T-helper 1 cell treated with Interleukin-12 subunit alpha and Interleukin-12 subunit beta and Interleukin-4 antibody, amounts not matched to agents 30 μg/mL and 1 μg/mL, for 36 hours (primary cell): ENCODE measurements at regions not wholly inside any gene's neighbourhood (a gene's known extent, or its start where the extent isn't known, plus 50 kb on each side); places are given as distances from the start of the nearest gene placed in this dataset.

ENCODE experiments used
- H3K27ac Mint-ChIP-seq: one replicate; pipeline ENCODE4 v1.8.0; 2021; ENCODE audit warnings: mild to moderate bottlenecking, mixed read lengths
- H3K27me3 Mint-ChIP-seq: one replicate; pipeline ENCODE4 v1.8.0; 2021; ENCODE audit warnings: low read depth, mixed read lengths
- H3K36me3 Mint-ChIP-seq: one replicate; pipeline ENCODE4 v1.8.0; 2021; ENCODE audit warnings: low read depth, mixed read lengths
- H3K4me1 Mint-ChIP-seq: one replicate; pipeline ENCODE4 v1.8.0; 2021; ENCODE audit warnings: low read depth, mixed read lengths
- H3K4me3 Mint-ChIP-seq: one replicate; pipeline ENCODE4 v1.8.0; 2021; ENCODE audit warnings: mild to moderate bottlenecking, moderate library complexity, mixed read lengths
- H3K9me3 Mint-ChIP-seq: one replicate; pipeline ENCODE4 v1.8.0; 2021; ENCODE audit warnings: mixed read lengths

DNA sequence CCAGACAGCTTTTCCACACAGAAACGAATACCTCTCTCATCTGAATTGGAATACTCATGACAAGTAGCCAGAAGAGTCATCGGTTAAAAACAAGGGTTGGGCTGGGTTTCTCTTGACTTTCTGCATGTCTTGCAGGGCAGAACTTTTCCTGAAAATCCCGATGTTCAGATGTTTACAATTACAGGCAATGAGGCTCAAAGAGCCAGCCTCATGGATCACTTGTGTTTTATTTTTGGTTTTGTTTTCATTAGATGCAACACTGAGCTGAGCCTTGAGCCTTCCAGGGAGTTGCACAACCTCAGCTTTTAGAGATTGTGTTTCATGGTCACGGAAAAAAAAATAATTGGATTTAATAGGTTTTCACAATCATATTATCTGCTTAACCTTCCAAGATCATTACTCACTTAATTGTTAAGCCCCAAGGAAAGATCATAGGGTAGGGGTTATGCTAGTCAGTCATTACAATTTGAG is 288.1 kb upstream of the PRDM1 start:
- H3K4me1 Mint-ChIP-seq: peaks cover 73% of the 10 kb centered on the region
- H3K9me3 Mint-ChIP-seq: no peaks in the 10 kb centered on the region
- no peak overlapping the region for H3K4me3 Mint-ChIP-seq
- no peak overlapping the region for H3K27ac Mint-ChIP-seq
- H3K36me3 Mint-ChIP-seq: peaks cover 7% of the 10 kb centered on the region
- H3K27me3 Mint-ChIP-seq: no peaks in the 10 kb centered on the region

DNA sequence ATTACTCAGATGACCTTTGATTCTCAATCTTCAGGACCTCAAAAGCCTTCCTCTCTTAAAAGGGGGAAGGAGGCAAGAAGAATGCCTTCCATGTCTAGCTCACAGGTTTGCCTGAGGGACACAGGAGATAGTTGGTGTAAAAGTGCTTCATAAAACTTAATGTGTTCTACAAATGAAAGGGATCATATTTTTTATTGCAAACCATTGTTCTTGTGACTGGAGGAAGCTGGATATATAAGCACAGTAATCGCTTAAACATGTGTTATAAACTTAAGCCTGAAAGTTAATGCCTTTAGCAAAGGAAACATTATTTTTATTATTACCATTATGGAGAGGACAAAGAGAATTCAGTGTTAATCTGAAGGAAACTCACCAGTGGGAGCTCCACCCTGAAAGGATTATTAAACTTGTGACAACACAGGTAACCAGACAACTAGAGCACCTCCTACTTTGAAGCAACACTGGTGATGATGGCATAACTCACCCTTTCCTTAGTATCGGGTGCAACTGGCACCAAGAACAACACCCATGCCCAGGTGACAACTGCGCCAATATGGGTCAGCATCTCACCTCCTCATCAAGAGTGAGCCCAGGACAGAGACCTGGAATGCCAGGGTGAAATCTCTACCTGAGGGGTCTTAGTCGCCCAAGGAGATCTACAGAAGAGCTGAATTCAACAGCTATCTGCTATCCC is 288.7 kb upstream of the PRDM1 start:
- Mint-ChIP-seq H3K4me3 (no peak overlapping the region), H3K27me3 (no peaks in the 10 kb centered on the region), H3K36me3 (peaks cover 7% of the 10 kb centered on the region), H3K4me1 (peaks cover 79% of the 10 kb centered on the region), H3K9me3 (no peaks in the 10 kb centered on the region), H3K27ac (peak overlapping the region; percentile 37)

DNA sequence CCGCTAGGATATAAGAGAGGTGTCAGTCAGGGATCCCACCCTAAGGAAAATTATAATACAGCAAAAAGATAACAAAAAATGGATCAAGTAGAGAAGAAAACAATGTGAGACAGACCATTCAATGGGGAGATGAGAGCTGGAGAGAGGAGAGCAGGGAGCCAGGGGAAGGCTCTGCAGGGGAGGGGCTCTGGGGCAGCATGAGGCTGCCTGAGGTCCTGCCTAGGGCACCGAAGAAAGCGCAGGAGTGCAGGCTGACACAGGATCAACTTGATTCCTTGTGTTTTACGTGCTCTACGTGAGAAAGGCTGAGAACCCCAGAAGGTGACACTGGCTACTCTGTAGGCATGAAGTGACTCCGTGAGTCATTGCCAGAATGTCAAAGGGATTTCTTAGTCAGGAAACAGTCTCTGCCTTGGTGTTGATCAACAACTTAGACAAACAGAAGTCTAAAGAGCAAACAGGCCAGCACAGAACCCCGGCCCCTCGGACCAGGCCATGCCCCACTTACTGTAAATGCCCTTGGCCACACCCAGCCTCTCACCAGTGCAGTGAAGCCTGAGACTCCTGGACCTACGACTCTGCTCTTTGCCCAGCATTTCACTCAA is 290.1 kb upstream of the PRDM1 start:
- Mint-ChIP-seq H3K4me3 (no peak overlapping the region), H3K36me3 (peaks cover 4% of the 10 kb centered on the region), H3K27me3 (no peaks in the 10 kb centered on the region), H3K4me1 (peaks cover 86% of the 10 kb centered on the region), H3K9me3 (no peaks in the 10 kb centered on the region), H3K27ac (peak overlapping the region; percentile 57)

DNA sequence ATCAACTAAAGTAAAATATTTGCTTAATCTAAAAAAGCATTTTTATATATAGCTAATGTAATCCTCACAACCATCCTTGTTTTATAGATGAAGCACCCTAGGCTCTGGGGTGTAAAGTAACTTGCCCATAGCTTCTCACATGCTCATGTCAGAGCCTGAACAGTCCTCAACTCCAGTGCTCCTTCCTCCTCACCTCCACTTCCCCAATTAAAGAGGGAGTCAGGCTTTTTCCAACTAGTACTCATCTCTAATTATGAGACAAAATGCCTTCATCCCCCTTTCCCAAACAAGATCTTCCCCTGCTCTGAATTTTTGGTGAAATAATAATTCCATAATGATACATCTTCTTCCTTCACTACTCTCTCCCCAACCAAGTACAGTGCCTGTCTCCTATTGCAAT is 290.8 kb upstream of the PRDM1 start:
- no peaks in the 10 kb centered on the region for H3K27me3 Mint-ChIP-seq
- no peaks in the 10 kb centered on the region for H3K9me3 Mint-ChIP-seq
- H3K4me1 Mint-ChIP-seq: peaks cover 84% of the 10 kb centered on the region
- H3K36me3 Mint-ChIP-seq: peaks cover 3% of the 10 kb centered on the region
- no peak overlapping the region for H3K4me3 Mint-ChIP-seq
- H3K27ac Mint-ChIP-seq: peak overlapping the region; percentile 80

DNA sequence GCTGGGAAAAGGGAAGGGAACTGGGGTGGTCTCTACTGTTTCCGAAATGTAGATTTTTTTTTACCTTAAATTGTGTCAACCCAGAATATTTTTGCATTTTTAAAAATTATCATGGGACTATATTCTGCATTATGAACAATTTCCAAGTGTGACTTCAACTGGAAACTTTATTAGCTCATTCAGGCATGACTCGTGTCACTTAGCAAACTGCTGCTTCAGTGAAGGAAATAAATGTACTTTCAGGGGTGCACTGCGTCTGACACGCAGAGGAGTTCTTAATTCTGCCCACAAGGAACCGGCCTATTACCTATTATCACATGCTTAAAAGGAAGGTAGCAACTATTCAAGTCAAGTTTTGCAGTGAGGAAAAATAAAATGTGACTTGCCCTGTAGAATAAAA is 291.3 kb upstream of the PRDM1 start:
- H3K4me1 Mint-ChIP-seq: peaks cover 82% of the 10 kb centered on the region
- no peaks in the 10 kb centered on the region for H3K27me3 Mint-ChIP-seq
- H3K4me3 Mint-ChIP-seq: peak overlapping the region; percentile 28
- H3K27ac Mint-ChIP-seq: peak overlapping the region; percentile 80
- peaks cover 2% of the 10 kb centered on the region for H3K36me3 Mint-ChIP-seq
- no peaks in the 10 kb centered on the region for H3K9me3 Mint-ChIP-seq

DNA sequence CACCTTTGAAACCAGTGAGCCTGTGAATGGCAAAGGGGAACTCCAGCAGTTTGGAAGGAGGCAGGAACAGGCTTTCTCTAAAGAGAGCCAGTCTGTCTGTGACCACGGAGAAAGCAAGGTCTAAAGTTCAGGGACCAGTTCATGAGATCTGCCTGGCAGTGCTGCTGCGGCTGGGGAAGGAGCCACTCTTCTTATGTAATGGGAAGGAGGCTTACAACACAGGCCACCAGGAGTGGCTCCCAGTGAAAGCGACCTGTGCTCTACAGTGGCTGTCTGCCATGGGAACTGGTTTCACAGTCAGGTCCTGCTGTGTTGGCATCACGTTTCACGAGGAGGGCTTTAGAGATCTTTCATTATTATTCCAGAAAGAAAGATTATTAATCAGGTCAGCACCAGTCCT is 291.9 kb upstream of the PRDM1 start:
- Mint-ChIP-seq H3K4me1 (peaks cover 83% of the 10 kb centered on the region), H3K9me3 (no peaks in the 10 kb centered on the region), H3K36me3 (no peaks in the 10 kb centered on the region), H3K27me3 (no peaks in the 10 kb centered on the region), H3K4me3 (peak overlapping the region; percentile 32), H3K27ac (peak overlapping the region; percentile 80)

DNA sequence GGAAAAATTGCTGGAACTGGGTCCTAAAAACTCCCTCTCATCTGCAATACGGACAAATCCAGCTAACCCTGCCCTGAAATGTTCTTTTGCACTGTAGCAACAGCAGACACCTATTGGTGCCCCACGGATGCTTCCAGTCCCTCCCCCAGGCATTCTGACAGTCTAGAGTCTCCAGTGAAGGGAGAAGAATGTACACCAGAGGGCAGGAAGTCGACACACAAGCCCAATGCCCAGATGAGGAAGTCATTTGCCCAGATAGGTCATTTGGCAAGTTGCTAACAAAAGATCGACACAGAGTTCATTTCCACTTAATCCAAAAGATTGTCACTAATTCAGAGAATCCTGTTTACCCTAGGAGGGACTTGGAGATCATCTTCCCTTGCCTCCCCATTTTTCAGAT is 293.0 kb upstream of the PRDM1 start:
- H3K4me3 Mint-ChIP-seq: peak overlapping the region; percentile 35
- peak overlapping the region; percentile 74 for H3K27ac Mint-ChIP-seq
- peaks cover 1% of the 10 kb centered on the region for H3K36me3 Mint-ChIP-seq
- H3K9me3 Mint-ChIP-seq: no peaks in the 10 kb centered on the region
- H3K27me3 Mint-ChIP-seq: no peaks in the 10 kb centered on the region
- H3K4me1 Mint-ChIP-seq: peaks cover 83% of the 10 kb centered on the region

DNA sequence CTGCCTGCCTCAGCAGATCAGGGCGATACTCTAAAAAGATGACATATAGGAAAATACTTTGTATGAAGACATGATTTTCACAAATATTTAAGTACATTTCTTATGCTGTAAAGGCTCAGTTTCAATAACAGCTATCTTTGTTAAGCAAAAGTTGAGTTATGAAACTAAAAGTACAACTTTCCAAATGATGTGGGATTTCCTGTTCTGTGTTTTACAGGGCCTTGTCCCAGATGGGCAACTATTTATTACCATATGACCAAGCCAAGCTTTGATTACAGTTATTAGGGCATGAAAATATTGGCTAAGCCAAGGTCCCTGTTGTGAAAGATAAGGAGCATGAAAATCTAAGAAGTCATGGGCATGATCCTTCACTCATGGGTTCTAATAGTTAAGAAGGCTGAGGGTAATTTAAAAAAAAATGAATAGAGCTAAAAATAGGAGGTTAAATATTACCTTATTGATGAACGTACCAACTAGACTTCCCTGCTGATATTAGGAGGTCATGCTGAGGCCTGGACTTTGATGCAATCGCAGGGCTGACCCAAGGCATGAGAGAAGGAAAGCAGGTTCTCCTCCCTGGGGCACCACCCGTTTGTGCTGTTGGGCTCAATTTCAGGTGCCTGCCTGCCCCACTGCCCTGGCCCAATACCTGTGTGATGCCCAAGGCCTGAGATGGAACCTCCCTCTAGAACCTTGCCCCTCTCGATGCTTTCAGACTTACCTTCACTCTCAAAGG is 294.4 kb upstream of the PRDM1 start:
- H3K9me3 Mint-ChIP-seq: peaks cover 5% of the 10 kb centered on the region
- H3K36me3 Mint-ChIP-seq: peaks cover 9% of the 10 kb centered on the region
- H3K4me3 Mint-ChIP-seq: peak overlapping the region; percentile 36
- H3K4me1 Mint-ChIP-seq: peaks cover 84% of the 10 kb centered on the region
- H3K27me3 Mint-ChIP-seq: no peaks in the 10 kb centered on the region
- H3K27ac Mint-ChIP-seq: peak overlapping the region; percentile 85

DNA sequence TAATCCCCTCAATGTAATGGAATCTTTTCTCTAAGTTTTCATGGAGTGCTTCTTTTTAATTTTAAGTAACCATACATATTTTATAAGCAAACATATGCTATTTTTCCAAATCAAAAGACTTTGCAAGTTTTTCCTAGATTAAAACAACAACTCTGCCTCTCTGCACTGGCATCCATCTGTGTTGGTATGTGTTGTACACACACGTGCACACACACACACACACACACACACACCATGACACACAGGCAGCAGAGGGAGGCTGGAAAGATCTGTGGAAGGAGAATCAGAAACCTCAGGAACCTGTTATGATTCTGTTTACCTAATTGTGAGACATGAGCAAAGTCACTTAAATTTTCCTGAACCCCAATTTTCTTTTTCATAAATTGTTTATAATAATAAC is 295.0 kb upstream of the PRDM1 start:
- Mint-ChIP-seq H3K27ac (peak overlapping the region; percentile 85), H3K4me3 (peak overlapping the region; percentile 18), H3K9me3 (peaks cover 5% of the 10 kb centered on the region), H3K27me3 (no peaks in the 10 kb centered on the region), H3K36me3 (peaks cover 10% of the 10 kb centered on the region), H3K4me1 (peaks cover 82% of the 10 kb centered on the region)

DNA sequence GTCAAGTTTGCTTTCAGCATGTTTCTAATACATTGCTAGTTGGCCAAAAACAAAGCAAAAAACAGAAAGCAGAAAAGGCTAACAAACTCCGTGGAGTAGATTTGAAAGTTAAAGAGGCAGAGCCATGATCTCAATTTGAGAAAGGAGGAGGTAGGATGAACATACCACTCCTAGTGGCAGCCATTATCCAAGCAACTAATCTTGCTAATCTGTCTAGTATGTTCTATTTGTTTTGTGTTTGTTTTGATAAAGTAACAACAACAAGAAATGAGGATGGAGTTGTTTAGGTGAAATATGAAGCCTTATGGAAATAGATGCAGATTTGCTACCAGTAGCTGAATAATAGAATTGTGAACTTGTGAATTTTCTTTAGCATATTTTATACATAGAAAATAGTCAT is 295.5 kb upstream of the PRDM1 start:
- no peaks in the 10 kb centered on the region for H3K27me3 Mint-ChIP-seq
- H3K4me1 Mint-ChIP-seq: peaks cover 81% of the 10 kb centered on the region
- peaks cover 10% of the 10 kb centered on the region for H3K36me3 Mint-ChIP-seq
- peak overlapping the region; percentile 56 for H3K27ac Mint-ChIP-seq
- H3K4me3 Mint-ChIP-seq: no peak overlapping the region
- peaks cover 5% of the 10 kb centered on the region for H3K9me3 Mint-ChIP-seq

DNA sequence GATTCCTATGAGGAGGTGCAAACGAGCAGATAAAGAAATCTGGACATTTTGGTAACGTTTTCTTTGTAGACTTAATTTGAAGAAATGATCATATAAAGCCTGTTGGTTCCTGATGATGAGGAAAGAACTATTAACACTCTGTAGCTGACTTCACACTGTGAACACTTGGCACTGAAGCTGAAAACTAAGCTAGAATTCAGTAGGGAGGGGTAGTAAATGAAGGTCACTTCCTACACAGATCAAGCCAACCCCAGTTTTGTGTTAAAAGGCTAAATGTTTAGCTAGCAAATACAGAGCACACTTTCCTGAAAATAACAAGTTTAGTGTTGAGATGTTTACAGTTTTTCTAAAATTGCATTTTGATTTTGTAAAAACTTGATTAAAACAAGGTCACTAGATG is 296.2 kb upstream of the PRDM1 start:
- Mint-ChIP-seq H3K27me3 (no peaks in the 10 kb centered on the region), H3K4me3 (no peak overlapping the region), H3K36me3 (peaks cover 11% of the 10 kb centered on the region), H3K27ac (no peak overlapping the region), H3K9me3 (peaks cover 5% of the 10 kb centered on the region), H3K4me1 (peaks cover 81% of the 10 kb centered on the region)

DNA sequence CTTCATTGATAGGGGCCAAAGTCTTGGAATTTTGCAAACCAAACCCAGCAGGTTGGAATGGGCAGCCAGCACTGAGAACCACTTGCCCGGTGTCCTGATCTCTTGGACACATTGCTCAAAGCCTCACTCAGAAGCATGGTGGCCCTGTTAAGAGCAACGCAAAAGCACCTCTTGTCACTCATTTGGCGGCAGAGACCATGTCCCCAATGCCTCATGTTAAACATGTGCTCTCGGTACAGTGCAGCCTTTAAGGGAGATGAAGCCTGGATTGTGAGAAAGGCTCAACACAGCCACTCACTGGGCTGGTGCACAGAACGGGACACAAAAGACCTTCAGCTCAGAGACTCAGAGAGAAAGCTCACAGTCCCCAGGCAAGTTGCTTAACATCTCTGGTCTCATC is 298.4 kb upstream of the PRDM1 start:
- Mint-ChIP-seq H3K36me3 (peaks cover 17% of the 10 kb centered on the region), H3K27me3 (no peaks in the 10 kb centered on the region), H3K27ac (peak overlapping the region; percentile 84), H3K9me3 (peaks cover 5% of the 10 kb centered on the region), H3K4me1 (peaks cover 77% of the 10 kb centered on the region), H3K4me3 (no peak overlapping the region)

DNA sequence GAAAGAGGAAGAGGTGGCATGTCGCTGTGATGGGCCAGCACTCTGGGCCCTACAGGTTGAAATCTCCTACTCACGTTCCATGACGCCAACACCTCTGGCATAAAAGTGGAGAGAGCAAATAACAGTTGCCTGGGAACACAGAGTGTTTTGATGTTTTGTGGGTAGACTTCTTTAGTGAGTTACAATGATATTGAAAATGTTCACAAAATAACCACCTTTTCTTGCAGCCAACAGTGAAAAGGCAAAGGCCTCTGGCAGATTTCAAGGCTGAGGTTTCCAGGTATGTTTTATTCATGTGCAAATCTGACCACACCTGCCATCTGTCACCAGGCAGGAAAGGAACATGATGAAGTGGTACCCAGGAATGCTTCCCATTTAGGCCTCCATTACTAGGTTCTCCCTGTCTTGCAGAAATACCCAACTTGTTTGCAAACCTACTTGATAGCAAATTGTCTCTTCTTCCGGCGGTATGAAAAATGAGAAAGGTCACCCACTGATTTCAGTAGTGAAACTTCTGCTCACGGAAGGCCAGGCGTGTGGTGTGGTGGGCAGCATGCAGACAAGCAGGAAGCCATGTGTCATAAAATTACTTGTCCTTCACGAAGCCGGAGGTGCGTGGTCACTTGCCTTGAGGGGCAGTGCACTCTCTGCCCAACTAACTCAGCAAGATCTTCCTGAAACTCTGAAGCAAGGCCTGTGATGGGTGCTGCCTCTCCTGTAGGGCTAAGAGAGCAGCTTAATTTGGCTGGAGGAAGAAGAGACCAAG is 299.1 kb upstream of the PRDM1 start:
- Mint-ChIP-seq H3K4me3 (peak overlapping the region; percentile 54), H3K4me1 (peaks cover 76% of the 10 kb centered on the region), H3K27me3 (no peaks in the 10 kb centered on the region), H3K36me3 (peaks cover 17% of the 10 kb centered on the region), H3K9me3 (peaks cover 5% of the 10 kb centered on the region), H3K27ac (peak overlapping the region; percentile 84)

DNA sequence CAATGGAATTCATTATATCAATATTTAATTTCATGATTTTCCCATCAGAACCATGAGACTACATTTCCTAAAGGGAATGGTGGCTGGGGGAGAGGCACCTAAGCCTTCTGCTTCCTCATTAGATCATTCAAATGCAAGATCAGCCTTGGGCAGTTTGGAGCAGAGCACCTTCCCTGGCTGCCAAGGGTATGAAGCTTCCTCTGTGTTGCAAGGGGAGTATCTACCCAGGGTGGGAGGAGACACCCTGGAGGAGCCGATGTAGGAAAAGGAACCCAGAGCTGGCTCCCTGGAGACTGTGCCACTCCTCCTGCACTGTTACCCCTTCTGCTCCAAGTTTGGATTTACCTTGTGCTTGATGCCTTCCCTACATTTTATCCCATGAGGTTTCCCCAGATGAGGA is 299.7 kb upstream of the PRDM1 start:
- peaks cover 17% of the 10 kb centered on the region for H3K36me3 Mint-ChIP-seq
- peak overlapping the region; percentile 84 for H3K27ac Mint-ChIP-seq
- H3K4me3 Mint-ChIP-seq: no peak overlapping the region
- peaks cover 6% of the 10 kb centered on the region for H3K9me3 Mint-ChIP-seq
- H3K27me3 Mint-ChIP-seq: no peaks in the 10 kb centered on the region
- H3K4me1 Mint-ChIP-seq: peaks cover 76% of the 10 kb centered on the region
